Activated naive CD8-positive, alpha-beta T cell treated with anti-CD3 and anti-CD28 coated beads, Interleukin-2, amount 10 ng/mL, durations not matched to agents 7 days and 5 days (primary cell): ENCODE measurements at regions not wholly inside any gene's neighbourhood (a gene's known extent, or its start where the extent isn't known, plus 50 kb on each side); places are given as distances from the start of the nearest gene placed in this dataset.

ENCODE experiments used
- ATAC-seq: fragments of 150-1000 bp; cut with Tn5 transposase; one replicate; pipeline ENCODE4 v1.10.0; 2021; ENCODE audit warnings: low read depth, moderate library complexity
- POLR2A ChIA-PET: fragments of 350-600 bp; sonication (Branson Sonifier 250); formaldehyde crosslinking; loops from one replicate; lab custom pipeline; 2021; ENCODE audit warnings: antibody characterized with exemption; lab: Charles Lee
- DNase-seq: peaks from one replicate; pipeline ENCODE4 v3.0.0; 2021
- H3K27ac Mint-ChIP-seq: one replicate; pipeline ENCODE4 v1.8.0; 2022; ENCODE audit warnings: mild to moderate bottlenecking, mixed read lengths
- H3K27me3 Mint-ChIP-seq: one replicate; pipeline ENCODE4 v1.8.0; 2022; ENCODE audit warnings: mild to moderate bottlenecking, moderate library complexity, mixed read lengths
- H3K36me3 Mint-ChIP-seq: one replicate; pipeline ENCODE4 v1.8.0; 2021; ENCODE audit warnings: mild to moderate bottlenecking, mixed read lengths
- H3K4me1 Mint-ChIP-seq: one replicate; pipeline ENCODE4 v1.8.0; 2021; ENCODE audit warnings: mixed read lengths
- H3K4me3 Mint-ChIP-seq: one replicate; pipeline ENCODE4 v1.8.0; 2022; ENCODE audit warnings: mild to moderate bottlenecking, moderate library complexity, mixed read lengths
- H3K9me3 Mint-ChIP-seq: one replicate; pipeline ENCODE4 v1.8.0; 2021; ENCODE audit warnings: mixed read lengths

- DNase-seq, result no peak
- H3K27me3 Mint-ChIP-seq, result peaks cover 1% of the 10 kb centered on the region
- no peaks in the 10 kb centered on the region for H3K4me1 Mint-ChIP-seq
- H3K9me3 Mint-ChIP-seq, result no peaks in the 10 kb centered on the region
- no peaks in the 10 kb centered on the region for H3K36me3 Mint-ChIP-seq
- no peak for ATAC-seq
- no peak overlapping the region for H3K4me3 Mint-ChIP-seq
- POLR2A ChIA-PET, result interaction anchor here (0.6 kb wide), 1 partner anchor 62 kb away, joined by 3 read pairs; no protein-coding TSS in a partner anchor
- no peak overlapping the region for H3K27ac Mint-ChIP-seq
These were observed 84.5 kb upstream of the ADGRL4 start for GRCh38 chr1:79090985-79091384.

- Mint-ChIP-seq H3K4me3 (no peak overlapping the region), H3K27me3 (peaks cover 1% of the 10 kb centered on the region), H3K4me1 (no peaks in the 10 kb centered on the region), H3K27ac (no peak overlapping the region), H3K36me3 (no peaks in the 10 kb centered on the region), H3K9me3 (no peaks in the 10 kb centered on the region)
- ATAC-seq, result no peak
- no peak for DNase-seq
- POLR2A ChIA-PET, result no interaction called here
These were observed 83.4 kb upstream of the ADGRL4 start for GRCh38 chr1:79089946-79090345.

GRCh38 chr1:79082233-79082632, 75.7 kb upstream of the ADGRL4 start:
- H3K9me3 Mint-ChIP-seq, result peaks cover 2% of the 10 kb centered on the region
- no peaks in the 10 kb centered on the region for H3K27me3 Mint-ChIP-seq
- no peak overlapping the region for H3K27ac Mint-ChIP-seq
- no peaks in the 10 kb centered on the region for H3K36me3 Mint-ChIP-seq
- H3K4me3 Mint-ChIP-seq, result no peak overlapping the region
- POLR2A ChIA-PET, result no interaction called here
- DNase-seq (no peak), ATAC-seq (no peak)
- H3K4me1 Mint-ChIP-seq, result no peaks in the 10 kb centered on the region

- ATAC-seq, result no peak
- Mint-ChIP-seq H3K36me3 (no peaks in the 10 kb centered on the region), H3K4me1 (no peaks in the 10 kb centered on the region), H3K27ac (no peak overlapping the region), H3K27me3 (peaks cover 1% of the 10 kb centered on the region), H3K4me3 (no peak overlapping the region), H3K9me3 (peaks cover 2% of the 10 kb centered on the region)
- DNase-seq, result no peak
- POLR2A ChIA-PET, result no interaction called here
These were observed 73.2 kb upstream of the ADGRL4 start for GRCh38 chr1:79079770-79080169.

GRCh38 chr1:79074975-79075374, 68.4 kb upstream of the ADGRL4 start:
- no peaks in the 10 kb centered on the region for H3K4me1 Mint-ChIP-seq
- no peak overlapping the region for H3K4me3 Mint-ChIP-seq
- no peak overlapping the region for H3K27ac Mint-ChIP-seq
- POLR2A ChIA-PET, result no interaction called here
- DNase-seq (no peak), ATAC-seq (no peak)
- H3K9me3 Mint-ChIP-seq, result peaks cover 2% of the 10 kb centered on the region
- H3K27me3 Mint-ChIP-seq, result peaks cover 1% of the 10 kb centered on the region
- H3K36me3 Mint-ChIP-seq, result no peaks in the 10 kb centered on the region

- POLR2A ChIA-PET, result no interaction called here
- Mint-ChIP-seq H3K9me3 (peaks cover 1% of the 10 kb centered on the region), H3K4me3 (no peak overlapping the region), H3K27me3 (no peaks in the 10 kb centered on the region), H3K4me1 (no peaks in the 10 kb centered on the region), H3K27ac (no peak overlapping the region), H3K36me3 (no peaks in the 10 kb centered on the region)
- DNase-seq (no peak), ATAC-seq (no peak)
These were observed 63.3 kb upstream of the ADGRL4 start for GRCh38 chr1:79069828-79070227.

- ATAC-seq (no peak), DNase-seq (no peak)
- no peak overlapping the region for H3K27ac Mint-ChIP-seq
- peaks cover 12% of the 10 kb centered on the region for H3K27me3 Mint-ChIP-seq
- H3K4me1 Mint-ChIP-seq, result no peaks in the 10 kb centered on the region
- POLR2A ChIA-PET, result no interaction called here
- peaks cover 3% of the 10 kb centered on the region for H3K36me3 Mint-ChIP-seq
- H3K4me3 Mint-ChIP-seq, result no peak overlapping the region
- H3K9me3 Mint-ChIP-seq, result peaks cover 10% of the 10 kb centered on the region
These were observed 52.8 kb upstream of the ADGRL4 start for GRCh38 chr1:79059341-79059740.
